GM21737 (cell line): ENCODE measurements at regions not wholly inside any gene's neighbourhood (a gene's known extent, or its start where the extent isn't known, plus 50 kb on each side); places are given as distances from the start of the nearest gene placed in this dataset.

Experiments used
- ATAC-seq: cut with Tn5 transposase; IDR thresholded peaks from one replicate; pipeline ENCODE4 v1.9.1; 2021; ENCODE audit warnings: mild to moderate bottlenecking, moderate library complexity; ENCODE audit not compliant: unreplicated experiment

DNA sequence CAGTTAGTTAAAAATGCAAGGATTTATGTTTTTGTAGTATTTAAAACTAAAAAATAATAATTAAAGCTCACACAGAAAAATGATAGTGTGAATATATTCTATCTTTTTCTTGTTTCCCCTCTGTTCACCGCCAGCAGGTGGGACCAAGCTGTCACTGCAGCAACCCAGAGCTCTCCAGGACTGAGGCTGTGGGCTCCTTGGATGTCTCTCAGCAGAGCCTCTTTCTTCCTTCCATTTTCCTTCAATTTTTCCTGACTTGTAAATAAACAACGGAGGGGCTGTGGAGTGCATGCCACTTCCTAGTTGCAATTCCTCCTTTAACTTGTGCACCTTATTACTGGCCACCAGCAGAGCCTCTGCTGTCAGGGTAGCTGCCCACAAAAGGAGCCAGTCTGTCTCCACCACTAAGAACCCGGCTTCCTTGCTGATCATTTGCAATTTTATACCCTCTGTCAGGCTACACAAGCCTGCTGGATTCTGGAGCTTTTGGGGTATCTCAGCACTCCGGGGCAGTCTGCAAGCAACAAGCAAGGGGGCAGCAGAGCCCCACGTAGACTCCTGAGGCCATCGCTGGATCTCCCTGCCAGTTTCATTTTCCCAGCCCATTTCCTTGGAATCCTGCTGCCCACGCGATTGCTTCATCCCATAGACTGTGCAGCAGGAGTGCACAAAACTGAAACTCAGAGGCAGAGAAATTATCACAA is 1467.4 kb downstream of the C4orf33 start:
- ATAC-seq, result no peak

DNA sequence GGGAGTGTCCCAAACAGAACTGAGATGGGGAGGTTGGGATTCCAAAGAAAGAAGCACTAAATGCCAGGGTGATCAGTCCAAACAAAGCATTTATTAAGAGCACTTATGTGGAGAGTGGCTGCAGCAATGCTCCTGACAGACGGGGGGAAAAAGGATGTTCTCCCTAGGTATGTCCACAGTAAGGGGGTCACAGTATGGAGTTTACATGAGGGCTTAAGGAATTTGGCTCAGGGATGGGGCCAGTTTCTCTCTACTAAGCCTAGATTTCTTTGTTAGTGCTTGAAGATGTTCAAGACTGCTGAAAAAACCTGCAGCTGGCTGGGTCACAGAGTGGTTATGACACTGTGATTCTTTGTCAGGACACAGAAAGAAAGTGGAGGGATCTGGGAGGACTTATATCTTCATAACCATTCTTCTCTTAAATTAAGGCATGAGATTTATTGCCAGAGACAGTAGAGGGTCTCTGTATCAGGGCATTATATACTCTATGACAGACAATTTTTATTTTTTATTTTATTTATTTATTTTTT is 1468.0 kb downstream of the C4orf33 start:
- ATAC-seq, result no peak

DNA sequence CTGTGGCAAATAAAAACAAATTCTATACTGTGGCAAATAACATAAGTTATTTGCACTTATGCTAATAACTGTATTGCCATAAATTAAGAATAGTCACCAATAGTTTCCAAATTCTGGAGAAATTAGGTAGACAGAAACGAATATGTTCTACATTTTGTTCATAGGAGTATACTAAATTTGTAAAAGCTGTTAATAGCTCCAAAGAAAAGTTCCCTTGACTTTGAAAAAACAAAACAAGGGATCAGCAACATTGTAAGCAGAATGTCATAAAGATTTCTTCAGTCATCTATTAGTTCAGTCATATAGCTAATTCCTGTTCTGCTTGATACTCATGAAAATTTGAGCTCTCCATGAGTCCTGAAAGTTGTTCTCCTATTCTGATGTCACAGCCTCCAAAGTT is 1472.8 kb downstream of the C4orf33 start:
- no peak for ATAC-seq

DNA sequence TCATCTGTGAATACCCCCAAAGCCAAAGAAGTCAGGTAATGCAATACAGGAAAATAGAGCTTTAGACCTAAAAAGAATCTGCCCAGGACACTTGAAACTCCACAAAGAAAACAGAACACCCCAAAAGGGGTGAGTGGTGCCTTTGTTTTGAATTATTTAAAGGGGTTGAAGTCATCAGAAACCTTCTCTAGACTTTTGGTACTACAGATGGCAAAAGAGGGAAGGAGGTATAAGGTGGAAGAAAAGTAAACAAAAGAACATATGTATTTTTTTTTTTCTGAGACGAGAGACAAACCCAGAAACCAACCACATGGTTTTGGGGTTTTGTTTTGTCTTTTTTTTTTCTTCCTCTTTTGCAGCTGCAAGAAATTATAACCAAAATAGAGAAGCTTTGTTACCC is 1477.8 kb downstream of the C4orf33 start:
- no peak for ATAC-seq

DNA sequence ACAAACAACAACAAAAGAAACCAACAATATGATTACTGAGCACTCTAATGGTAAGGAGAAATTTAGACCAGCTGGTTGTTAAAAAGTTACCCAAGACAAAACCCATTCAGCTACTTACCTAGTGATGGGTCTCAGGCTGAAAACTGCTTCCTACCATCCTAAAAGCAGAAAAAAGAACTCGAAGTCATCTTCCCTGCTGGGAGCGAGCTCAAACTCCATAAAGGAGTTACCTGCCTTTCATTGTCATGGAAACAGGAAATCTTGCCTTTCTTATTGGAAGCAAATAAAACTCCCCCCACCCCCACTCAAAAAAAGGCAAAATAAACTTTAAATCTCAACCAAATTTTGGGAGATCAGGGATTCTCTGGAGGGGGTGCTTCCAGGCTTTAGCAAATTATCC is 1478.3 kb downstream of the C4orf33 start:
- ATAC-seq, result no peak

DNA sequence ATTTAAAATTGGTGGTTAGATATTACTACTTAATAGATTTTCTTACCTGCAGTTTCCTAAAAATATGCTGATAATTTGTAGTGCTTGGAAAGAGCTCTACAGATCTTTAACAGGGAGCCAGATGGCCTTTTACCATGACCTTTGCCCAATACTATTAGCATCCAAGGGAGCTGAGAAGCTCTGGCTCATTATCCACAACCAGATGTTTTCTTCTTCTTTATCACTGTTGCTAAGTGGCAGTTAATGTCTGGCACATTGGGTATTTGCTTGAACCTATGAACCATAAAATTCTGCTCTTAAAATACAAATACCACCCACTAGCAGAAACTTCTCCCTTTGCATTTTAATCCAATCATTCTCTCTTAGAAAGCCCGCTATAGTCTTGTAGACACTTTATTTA is 1480.3 kb downstream of the C4orf33 start:
- ATAC-seq, result no peak

DNA sequence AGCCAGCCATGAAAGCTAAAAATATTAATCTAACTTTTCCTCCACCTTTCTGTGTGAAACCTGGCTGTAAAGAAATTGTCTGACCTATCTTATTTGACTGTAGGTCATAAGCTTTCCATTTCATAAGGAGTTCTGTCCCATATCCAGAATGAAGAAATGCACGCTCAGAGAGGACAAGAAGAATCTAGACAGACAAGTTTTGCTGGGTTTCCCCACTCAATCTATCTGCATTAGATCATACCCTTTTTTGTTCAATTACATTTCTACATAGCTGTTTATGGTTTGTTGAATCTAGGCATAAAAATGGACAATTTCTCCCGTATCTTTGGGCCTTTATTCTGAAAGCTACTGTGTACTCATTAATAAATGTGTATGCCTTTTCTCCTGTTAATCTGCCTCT is 1495.1 kb downstream of the C4orf33 start:
- no peak for ATAC-seq

DNA sequence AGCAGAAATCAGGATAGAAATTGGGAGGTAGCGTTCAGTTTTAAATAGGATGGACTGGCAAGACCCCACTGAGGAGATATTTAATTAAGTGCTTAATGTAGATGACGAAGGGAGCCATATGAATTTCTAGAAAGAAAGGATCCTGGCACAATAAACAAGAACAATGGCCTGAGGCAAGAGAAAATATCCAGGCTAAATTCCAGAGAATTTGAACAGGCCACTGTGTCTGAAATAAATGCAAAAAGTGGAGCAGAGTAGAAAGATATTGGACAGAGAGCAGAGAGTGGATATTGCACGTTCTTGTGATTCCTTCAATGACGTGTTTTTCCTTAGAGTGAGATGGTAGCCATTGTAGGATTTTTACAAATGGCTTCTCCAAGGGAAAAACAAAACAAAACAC is 1504.8 kb downstream of the C4orf33 start:
- no peak for ATAC-seq

DNA sequence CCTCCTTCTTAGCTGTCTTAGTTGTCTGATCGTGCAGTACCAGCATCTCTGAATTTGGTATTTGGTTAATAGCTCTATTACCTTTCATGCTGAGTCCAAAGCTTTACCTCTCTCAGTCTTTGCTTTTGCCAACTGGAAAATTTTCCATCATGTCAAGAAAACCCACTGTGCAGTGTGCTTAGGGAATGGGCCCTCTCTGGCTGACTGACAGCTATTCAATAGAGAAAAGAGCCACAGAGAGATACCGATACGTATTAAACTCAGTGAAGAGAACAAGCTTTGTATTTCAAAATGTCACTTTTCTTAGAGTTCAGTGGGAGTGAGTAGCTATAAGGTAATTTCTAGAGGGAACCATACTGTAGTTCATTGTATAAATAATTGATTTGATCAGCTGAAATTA is 1507.1 kb downstream of the C4orf33 start:
- no peak for ATAC-seq

DNA sequence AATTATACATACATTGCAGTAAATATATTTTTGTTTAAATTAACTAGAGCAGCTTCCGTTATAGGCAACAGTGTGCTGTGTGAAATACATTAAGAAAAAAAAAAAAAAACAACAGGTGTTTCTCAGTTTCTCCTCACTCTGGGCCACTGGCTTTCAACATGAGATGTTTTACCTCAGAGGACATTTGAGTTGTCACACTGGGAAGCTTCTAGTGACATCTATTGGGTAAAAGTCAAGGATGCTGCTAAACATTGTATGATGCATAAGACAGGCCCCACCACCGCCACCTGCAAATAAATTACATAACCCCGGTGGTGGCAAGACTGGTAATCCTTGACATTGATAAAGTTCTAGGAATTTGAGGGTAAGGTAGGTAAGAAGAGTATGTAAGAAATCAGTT is 1512.2 kb downstream of the C4orf33 start:
- ATAC-seq, result no peak

DNA sequence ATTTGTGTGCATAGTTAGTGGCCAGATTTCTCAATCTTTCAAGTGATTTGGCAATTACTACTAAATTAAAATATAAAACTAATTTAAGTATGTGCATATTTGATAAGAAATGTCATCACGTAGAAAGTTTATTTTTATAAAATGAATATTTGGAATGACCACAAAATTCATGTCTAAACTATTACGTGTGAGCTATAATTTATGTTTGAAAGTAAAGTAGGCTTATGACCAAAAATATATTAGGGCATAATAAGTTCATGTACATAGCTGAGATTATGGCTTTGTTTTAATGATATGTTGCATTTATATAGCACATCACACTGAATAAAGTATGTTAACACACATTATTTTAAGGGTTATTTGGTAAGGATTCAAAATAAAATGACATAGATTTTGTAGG is 1532.6 kb downstream of the C4orf33 start:
- no peak for ATAC-seq

DNA sequence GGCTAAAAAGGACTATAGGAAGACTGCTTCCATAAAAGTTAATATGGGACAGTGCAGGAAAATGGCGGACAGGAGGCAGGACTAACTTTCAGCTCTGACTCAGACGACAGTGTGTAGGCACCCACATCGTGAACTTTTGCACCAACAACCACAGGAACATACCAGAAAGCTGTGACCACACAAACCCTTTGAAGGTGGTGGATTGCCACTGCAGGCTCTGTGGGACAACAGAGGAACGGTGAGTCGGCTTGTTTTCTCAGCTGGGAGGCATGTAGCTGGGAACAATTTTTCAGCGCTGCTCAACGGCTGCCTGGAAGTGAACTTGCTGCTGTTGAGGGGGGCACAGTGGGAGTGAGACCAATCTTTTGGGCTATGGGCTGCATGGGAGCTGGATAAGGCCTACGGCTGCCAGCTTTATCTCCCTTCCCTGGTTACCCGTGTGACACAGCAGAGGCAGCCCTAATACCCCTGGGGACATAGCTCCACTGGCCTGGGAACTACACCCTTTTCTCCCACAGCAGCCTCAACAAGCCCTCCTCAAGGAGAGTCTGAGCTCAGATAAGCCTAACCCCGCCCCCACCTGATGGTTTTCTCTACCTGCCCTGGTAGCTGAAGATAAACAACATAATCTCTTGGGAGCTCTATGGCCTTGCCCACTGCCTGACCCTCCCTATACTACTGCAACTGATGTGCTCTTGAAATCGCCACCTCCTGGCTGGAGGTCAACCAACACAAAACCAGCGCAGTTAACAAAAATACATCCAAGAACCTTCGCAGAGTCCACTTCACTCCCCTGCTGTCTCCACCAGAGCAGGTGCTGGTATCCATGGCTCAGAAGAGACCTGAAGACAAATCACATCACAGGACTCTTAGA is 1537.0 kb downstream of the C4orf33 start:
- no peak for ATAC-seq

DNA sequence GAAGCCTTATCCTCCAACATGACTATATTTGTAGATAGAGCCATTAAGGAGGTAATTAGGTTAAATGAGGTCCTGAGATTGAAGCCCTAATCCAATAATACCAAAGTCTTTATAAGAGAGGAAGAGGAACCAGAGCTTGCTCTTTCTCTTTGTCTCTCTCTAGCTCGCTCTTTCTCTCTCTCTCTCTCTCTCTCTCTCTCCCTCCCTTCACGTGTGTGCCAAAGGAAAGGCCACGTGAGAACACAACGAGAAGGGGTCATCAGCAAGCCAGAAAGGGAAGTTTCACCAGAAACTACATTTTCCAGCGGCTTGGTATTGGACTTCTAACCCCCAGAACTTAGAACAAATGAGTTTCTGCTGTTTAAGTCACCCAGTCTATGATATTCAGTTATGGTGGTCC is 1540.5 kb downstream of the C4orf33 start:
- no peak for ATAC-seq

DNA sequence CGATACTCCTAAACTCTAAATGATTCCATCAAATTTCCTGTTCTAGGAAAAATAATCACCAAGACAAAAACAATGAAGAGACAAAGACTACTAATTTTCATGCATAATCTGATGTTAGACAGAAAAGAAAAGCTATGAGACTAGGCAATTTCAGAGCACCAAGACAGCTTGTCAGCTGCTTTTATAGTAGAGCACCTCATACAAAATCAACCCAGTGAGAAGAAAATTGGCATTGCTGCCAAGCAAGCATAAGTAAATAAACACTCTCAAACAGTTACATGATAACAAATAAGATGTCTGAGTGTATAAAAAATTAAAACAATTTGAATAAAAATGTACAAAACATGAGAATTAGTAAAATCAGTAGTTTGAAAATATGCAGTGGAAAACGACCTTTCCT is 1544.6 kb downstream of the C4orf33 start:
- no peak for ATAC-seq

DNA sequence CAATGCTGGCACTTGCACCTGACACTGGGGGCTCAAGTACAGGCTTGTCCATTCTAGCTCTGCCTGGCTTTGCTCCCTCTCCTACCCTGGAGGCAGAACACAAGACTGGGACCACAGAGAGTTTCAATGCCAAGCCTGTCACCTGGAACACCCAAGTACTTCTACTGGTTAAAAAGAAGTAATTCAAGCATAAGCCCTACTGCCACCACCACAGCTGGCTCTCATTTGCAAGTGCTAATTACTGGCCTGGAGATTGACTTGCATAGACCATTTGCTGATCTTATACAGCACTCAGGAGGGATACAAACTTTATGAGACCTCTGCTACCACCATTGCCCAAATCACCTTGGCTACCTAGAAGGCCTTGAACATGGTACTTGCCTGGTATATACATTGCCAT is 1550.9 kb downstream of the C4orf33 start:
- ATAC-seq, result no peak

DNA sequence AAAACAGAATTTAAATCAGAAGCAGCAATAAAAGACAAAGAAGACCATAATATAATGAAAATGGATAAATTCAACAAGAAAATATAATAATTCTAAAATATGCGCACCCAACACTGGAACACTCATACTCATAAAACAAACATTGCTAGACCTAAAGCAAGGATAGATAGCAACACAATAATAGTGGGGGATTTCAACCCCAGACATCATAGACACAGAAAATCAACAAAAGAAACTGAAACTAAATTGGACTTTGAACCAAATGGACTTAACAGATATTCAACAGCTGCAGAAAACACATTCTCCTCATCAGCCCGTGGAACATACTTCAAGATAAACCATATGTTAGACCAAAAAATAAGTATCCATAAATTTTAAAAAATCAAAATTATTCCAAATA is 1552.6 kb downstream of the C4orf33 start:
- ATAC-seq, result no peak

DNA sequence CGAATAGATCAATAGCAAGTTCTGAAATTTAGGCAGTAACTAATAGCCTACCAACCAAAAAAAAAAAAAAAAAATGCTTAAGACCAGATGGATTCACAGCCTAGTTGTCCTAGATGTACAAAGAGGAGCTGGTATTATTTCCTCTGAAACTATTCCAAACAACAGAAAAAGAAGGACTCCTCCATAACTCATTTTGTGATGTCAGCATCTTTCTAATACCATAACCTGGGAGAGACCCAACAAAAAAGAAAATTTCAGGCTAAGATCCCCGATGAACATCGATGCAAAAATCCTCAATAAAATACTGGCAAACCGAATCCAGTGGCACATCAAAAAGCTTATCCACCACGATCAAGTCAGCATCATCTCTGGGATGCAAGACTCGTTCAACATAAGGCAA is 1557.9 kb downstream of the C4orf33 start:
- no peak for ATAC-seq

DNA sequence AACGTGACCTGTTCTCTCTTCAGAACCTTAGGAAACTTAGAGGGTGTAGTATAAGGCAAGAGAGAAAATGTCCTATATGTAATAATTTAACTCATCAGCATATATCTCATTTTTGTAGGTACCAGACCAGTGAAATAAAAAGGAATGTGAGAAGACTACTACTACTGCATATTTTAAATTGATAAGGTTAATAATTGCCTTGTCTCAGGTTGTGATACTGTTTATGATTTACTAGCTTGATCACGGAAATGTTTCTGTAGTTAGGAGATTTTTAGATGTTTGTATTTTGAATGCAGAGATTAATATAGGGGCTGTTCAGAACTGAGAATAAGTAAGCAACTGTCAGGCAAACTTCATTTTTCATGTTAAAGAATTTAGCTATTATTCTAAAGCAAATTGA is 1563.4 kb downstream of the C4orf33 start:
- ATAC-seq, result no peak

DNA sequence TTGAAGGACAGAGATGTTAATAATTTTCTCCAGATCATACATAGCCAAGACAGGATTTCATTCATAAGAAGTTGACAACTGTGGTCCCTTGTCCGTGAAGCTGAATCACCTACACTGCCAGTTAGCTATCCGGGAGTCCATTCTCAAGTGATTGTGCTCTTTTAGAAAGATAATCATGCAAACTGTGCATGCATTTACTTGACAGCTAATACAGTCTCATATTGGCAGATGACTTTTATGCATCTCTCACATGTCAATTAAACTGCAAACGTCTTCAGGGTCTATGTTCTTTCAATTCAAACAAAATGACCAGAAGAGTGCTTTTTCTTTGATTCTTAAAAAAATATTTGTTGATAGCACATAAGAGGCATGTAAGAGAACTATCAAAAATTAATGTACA is 1572.9 kb downstream of the C4orf33 start:
- ATAC-seq, result no peak

DNA sequence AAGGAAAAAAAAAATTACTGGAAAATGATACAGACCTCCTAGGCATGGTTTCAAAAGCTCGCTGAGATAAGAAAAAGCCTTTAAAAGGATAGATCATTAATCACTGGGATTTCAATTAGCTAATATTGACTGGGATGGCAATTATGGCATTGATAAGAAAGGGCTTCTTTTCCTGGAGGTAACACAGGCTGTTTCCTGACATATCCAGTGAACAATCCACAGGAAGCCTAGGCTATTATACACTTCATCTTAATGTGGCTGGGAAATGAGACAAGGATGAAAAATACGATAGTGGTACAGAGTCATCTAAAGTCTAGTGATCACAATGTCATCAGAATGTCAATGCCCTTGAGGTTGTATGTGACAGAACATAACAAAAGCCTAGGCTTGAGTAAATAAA is 1579.3 kb downstream of the C4orf33 start:
- ATAC-seq, result no peak

DNA sequence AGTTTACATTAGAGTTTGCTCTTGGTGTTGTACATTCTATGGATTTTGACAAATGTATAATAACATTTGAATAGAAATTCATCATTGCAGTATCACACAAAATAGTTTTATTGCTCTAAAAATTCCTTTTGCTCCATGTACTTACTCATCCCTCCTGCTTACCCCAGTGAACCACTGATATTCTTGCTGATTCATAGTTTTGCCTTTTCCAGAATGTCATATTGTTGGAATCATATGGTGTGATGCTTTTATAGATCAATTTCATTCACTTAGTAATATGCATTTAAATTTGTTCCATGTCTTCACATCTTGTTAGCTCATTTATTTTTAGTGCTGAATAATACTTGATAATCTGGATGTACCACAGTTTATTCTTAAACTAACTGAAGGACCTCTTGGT is 1593.2 kb downstream of the C4orf33 start:
- no peak for ATAC-seq

DNA sequence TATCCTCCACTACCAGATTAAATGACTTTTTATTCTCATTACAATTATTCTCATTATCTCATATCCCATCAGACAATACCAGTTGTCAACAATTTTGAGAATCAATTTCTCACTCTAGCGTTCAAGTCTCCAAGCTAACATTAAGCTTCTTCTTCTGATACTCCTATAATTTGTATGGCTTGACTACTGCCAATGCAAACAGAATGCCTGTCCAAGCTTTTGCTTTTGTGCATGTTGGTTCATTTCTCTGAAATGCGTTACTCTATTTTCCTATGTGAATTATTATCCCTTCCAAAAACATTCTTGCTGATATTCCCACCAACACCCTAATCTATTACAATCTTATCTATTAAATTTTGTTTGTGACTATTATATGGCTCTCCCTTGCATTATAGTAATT is 1602.3 kb downstream of the C4orf33 start:
- no peak for ATAC-seq
